ENCODE measurements at regions not wholly inside any gene's neighbourhood (a gene's known extent, or its start where the extent isn't known, plus 50 kb on each side); places are given as distances from the start of the nearest gene placed in this dataset.

- TF ChIP-seq CTCF (IDR thresholded peaks at IDR 0.05; ENCODE audit: low read depth, low read length) (no peak), EZH2phosphoT487 (IDR thresholded peaks at IDR 0.05; ENCODE audit: low read depth) (no peak)
These were observed 166.1 kb upstream of the SEMA6A start for GRCh38 chr5:116740771-116741170.

All from OCI-LY3 (cell line).